Sigmoid colon (tissue), 3 donors: ENCODE measurements at regions not wholly inside any gene's neighbourhood (a gene's known extent, or its start where the extent isn't known, plus 50 kb on each side); places are given as distances from the start of the nearest gene placed in this dataset.

ENCODE experiments used
- POLR2A ChIP-seq, 2 donors: fragments of 450-650 bp; IDR thresholded peaks; one replicate each; pipeline ENCODE4 v1.6.1; 2016; ENCODE audit warnings: antibody characterized with exemption in 2 of 2, mild to moderate bottlenecking in 2 of 2, moderate library complexity in 2 of 2
- TF ChIP-seq, protein P1 (sequence below), 4 experiments: fragments of 450-650 bp in 3 of 4; fragments of 200-600 bp in 1 of 4; IDR thresholded peaks; one replicate each; pipeline ENCODE4 v1.5.1; 2016 to 2019; ENCODE audit warnings: antibody characterized with exemption in 4 of 4, mild to moderate bottlenecking in 3 of 4, moderate library complexity in 2 of 4

GRCh38 chr1:220999872-221000863 is 120.9 kb downstream of the HLX start:
- TF ChIP-seq, protein P1, sequence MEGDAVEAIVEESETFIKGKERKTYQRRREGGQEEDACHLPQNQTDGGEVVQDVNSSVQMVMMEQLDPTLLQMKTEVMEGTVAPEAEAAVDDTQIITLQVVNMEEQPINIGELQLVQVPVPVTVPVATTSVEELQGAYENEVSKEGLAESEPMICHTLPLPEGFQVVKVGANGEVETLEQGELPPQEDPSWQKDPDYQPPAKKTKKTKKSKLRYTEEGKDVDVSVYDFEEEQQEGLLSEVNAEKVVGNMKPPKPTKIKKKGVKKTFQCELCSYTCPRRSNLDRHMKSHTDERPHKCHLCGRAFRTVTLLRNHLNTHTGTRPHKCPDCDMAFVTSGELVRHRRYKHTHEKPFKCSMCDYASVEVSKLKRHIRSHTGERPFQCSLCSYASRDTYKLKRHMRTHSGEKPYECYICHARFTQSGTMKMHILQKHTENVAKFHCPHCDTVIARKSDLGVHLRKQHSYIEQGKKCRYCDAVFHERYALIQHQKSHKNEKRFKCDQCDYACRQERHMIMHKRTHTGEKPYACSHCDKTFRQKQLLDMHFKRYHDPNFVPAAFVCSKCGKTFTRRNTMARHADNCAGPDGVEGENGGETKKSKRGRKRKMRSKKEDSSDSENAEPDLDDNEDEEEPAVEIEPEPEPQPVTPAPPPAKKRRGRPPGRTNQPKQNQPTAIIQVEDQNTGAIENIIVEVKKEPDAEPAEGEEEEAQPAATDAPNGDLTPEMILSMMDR (IDR thresholded peaks at IDR 0.05), result no peak
- no peak for TF ChIP-seq POLR2A (IDR thresholded peaks at IDR 0.05)
